ENCODE measurements at regions not wholly inside any gene's neighbourhood (a gene's known extent, or its start where the extent isn't known, plus 50 kb on each side); places are given as distances from the start of the nearest gene placed in this dataset.

DNA sequence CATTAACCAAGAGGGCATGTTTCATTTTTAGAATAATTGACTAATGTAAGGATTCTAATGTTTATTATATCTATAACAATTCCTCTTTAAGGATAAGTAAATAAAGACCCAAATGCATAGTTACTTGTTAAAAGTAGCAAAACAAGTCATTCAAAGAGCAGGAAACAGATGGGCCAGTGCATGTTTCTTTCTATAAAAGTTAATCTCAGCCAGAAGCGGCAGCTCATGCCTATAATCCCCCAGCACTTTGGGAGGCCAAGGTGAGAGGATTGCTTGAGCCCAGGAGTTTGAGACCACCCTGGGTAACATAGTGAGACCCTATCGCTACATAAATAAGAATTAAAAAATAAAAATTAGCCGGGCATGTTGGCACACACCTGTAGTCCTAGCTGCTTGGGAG is 391.0 kb upstream of the RGS6 start:
- Histone ChIP-seq H3K27me3 (ENCODE audit: insufficient read depth) (no peaks in the 10 kb centered on the region), H3K36me3 (ENCODE audit: insufficient read depth) (no peaks in the 10 kb centered on the region), H4K20me1 (replicated peaks; ENCODE audit: insufficient read depth) (no peaks in the 10 kb centered on the region), H3K4me2 (no peak overlapping the region), H3K4me1 (ENCODE audit: insufficient read depth) (peaks cover 31% of the 10 kb centered on the region), H3F3A (replicated peaks; ENCODE audit: low read depth) (peaks cover 6% of the 10 kb centered on the region), H3K9me2 (ENCODE audit: insufficient read depth) (no peaks in the 10 kb centered on the region), H3K79me2 (replicated peaks; ENCODE audit: insufficient read depth) (peaks cover 20% of the 10 kb centered on the region; the same call in 1 of the 2 replicates), H2AFZ (no peak overlapping the region), H3K27ac (ENCODE audit: low read depth) (no peak overlapping the region), H3K4me3 (no peak overlapping the region)
- Mint-ChIP-seq H3K27ac (no peak overlapping the region), H3K27me3 (ENCODE audit: insufficient read depth, low read depth, poor library complexity) (peaks cover 3% of the 10 kb centered on the region), H3K36me3 (ENCODE audit: low read depth) (no peaks in the 10 kb centered on the region; the same call in 2 of the 3 replicates), H3K9me3 (no peaks in the 10 kb centered on the region), H3K4me1 (peaks cover 40% of the 10 kb centered on the region), H3K4me3 (no peak overlapping the region)
- TF ChIP-seq STAT1 (IDR thresholded peaks at IDR 0.05; ENCODE audit: unreplicated experiment) (no peak), CREB1 (CRISPR knock-in tag; IDR thresholded peaks at IDR 0.05; ENCODE audit: low read depth) (no peak), EZH2phosphoT487 (IDR thresholded peaks at IDR 0.05; ENCODE audit: unreplicated experiment) (no peak), POLR2AphosphoS5 (IDR thresholded peaks at IDR 0.05; ENCODE audit: low read depth) (no peak), ETS1 (IDR thresholded peaks at IDR 0.05) (no peak), ZNF331 (CRISPR knock-in tag; IDR thresholded peaks at IDR 0.05; ENCODE audit: low read depth) (no peak), NANOG (IDR thresholded peaks at IDR 0.05; ENCODE audit: borderline replicate concordance) (no peak), ZNF114 (CRISPR knock-in tag; IDR thresholded peaks at IDR 0.05) (no peak)
- TF ChIP-seq, protein P1, sequence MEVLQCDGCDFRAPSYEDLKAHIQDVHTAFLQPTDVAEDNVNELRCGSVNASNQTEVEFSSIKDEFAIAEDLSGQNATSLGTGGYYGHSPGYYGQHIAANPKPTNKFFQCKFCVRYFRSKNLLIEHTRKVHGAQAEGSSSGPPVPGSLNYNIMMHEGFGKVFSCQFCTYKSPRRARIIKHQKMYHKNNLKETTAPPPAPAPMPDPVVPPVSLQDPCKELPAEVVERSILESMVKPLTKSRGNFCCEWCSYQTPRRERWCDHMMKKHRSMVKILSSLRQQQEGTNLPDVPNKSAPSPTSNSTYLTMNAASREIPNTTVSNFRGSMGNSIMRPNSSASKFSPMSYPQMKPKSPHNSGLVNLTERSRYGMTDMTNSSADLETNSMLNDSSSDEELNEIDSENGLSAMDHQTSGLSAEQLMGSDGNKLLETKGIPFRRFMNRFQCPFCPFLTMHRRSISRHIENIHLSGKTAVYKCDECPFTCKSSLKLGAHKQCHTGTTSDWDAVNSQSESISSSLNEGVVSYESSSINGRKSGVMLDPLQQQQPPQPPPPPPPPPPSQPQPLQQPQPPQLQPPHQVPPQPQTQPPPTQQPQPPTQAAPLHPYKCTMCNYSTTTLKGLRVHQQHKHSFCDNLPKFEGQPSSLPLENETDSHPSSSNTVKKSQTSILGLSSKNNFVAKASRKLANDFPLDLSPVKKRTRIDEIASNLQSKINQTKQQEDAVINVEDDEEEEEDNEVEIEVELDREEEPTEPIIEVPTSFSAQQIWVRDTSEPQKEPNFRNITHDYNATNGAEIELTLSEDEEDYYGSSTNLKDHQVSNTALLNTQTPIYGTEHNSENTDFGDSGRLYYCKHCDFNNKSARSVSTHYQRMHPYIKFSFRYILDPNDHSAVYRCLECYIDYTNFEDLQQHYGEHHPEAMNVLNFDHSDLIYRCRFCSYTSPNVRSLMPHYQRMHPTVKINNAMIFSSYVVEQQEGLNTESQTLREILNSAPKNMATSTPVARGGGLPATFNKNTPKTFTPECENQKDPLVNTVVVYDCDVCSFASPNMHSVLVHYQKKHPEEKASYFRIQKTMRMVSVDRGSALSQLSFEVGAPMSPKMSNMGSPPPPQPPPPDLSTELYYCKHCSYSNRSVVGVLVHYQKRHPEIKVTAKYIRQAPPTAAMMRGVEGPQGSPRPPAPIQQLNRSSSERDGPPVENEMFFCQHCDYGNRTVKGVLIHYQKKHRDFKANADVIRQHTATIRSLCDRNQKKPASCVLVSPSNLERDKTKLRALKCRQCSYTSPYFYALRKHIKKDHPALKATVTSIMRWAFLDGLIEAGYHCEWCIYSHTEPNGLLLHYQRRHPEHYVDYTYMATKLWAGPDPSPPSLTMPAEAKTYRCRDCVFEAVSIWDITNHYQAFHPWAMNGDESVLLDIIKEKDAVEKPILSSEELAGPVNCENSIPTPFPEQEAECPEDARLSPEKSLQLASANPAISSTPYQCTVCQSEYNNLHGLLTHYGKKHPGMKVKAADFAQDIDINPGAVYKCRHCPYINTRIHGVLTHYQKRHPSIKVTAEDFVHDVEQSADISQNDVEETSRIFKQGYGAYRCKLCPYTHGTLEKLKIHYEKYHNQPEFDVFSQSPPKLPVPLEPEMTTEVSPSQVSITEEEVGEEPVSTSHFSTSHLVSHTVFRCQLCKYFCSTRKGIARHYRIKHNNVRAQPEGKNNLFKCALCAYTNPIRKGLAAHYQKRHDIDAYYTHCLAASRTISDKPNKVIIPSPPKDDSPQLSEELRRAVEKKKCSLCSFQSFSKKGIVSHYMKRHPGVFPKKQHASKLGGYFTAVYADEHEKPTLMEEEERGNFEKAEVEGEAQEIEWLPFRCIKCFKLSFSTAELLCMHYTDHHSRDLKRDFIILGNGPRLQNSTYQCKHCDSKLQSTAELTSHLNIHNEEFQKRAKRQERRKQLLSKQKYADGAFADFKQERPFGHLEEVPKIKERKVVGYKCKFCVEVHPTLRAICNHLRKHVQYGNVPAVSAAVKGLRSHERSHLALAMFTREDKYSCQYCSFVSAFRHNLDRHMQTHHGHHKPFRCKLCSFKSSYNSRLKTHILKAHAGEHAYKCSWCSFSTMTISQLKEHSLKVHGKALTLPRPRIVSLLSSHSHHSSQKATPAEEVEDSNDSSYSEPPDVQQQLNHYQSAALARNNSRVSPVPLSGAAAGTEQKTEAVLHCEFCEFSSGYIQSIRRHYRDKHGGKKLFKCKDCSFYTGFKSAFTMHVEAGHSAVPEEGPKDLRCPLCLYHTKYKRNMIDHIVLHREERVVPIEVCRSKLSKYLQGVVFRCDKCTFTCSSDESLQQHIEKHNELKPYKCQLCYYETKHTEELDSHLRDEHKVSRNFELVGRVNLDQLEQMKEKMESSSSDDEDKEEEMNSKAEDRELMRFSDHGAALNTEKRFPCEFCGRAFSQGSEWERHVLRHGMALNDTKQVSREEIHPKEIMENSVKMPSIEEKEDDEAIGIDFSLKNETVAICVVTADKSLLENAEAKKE (CRISPR knock-in tag; IDR thresholded peaks at IDR 0.05): no peak
- TF ChIP-seq, protein P2, sequence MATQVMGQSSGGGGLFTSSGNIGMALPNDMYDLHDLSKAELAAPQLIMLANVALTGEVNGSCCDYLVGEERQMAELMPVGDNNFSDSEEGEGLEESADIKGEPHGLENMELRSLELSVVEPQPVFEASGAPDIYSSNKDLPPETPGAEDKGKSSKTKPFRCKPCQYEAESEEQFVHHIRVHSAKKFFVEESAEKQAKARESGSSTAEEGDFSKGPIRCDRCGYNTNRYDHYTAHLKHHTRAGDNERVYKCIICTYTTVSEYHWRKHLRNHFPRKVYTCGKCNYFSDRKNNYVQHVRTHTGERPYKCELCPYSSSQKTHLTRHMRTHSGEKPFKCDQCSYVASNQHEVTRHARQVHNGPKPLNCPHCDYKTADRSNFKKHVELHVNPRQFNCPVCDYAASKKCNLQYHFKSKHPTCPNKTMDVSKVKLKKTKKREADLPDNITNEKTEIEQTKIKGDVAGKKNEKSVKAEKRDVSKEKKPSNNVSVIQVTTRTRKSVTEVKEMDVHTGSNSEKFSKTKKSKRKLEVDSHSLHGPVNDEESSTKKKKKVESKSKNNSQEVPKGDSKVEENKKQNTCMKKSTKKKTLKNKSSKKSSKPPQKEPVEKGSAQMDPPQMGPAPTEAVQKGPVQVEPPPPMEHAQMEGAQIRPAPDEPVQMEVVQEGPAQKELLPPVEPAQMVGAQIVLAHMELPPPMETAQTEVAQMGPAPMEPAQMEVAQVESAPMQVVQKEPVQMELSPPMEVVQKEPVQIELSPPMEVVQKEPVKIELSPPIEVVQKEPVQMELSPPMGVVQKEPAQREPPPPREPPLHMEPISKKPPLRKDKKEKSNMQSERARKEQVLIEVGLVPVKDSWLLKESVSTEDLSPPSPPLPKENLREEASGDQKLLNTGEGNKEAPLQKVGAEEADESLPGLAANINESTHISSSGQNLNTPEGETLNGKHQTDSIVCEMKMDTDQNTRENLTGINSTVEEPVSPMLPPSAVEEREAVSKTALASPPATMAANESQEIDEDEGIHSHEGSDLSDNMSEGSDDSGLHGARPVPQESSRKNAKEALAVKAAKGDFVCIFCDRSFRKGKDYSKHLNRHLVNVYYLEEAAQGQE (IDR thresholded peaks at IDR 0.05; ENCODE audit: unreplicated experiment): no peak
- TF ChIP-seq, protein P3, sequence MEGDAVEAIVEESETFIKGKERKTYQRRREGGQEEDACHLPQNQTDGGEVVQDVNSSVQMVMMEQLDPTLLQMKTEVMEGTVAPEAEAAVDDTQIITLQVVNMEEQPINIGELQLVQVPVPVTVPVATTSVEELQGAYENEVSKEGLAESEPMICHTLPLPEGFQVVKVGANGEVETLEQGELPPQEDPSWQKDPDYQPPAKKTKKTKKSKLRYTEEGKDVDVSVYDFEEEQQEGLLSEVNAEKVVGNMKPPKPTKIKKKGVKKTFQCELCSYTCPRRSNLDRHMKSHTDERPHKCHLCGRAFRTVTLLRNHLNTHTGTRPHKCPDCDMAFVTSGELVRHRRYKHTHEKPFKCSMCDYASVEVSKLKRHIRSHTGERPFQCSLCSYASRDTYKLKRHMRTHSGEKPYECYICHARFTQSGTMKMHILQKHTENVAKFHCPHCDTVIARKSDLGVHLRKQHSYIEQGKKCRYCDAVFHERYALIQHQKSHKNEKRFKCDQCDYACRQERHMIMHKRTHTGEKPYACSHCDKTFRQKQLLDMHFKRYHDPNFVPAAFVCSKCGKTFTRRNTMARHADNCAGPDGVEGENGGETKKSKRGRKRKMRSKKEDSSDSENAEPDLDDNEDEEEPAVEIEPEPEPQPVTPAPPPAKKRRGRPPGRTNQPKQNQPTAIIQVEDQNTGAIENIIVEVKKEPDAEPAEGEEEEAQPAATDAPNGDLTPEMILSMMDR (conservative IDR thresholded peaks at IDR 0.05; ENCODE audit: low read depth in 2 of 2): no peak
- ATAC-seq (no peak), DNase-seq (ENCODE audit: low spot score) (no peak)

Data from GM23338 (cell line).